Ovary (tissue), 7 donors: ENCODE measurements at regions not wholly inside any gene's neighbourhood (a gene's known extent, or its start where the extent isn't known, plus 50 kb on each side); places are given as distances from the start of the nearest gene placed in this dataset.

Experiments
- DNase-seq, 5 donors: peaks; one replicate each; pipeline ENCODE4 v3.0.0-alpha.2; 2019 to 2020
- H3K27ac ChIP-seq, 2 donors: fragments of 200-600 bp; one replicate each; pipeline versions ENCODE4 v1.5.1 to v1.8.0; 2019 to 2022
- H3K27me3 ChIP-seq: fragments of 200-600 bp; one replicate; pipeline ENCODE4 v1.8.0; 2022
- H3K36me3 ChIP-seq: fragments of 200-600 bp; sonication (generic); one replicate; pipeline ENCODE4 v1.5.1; 2019
- H3K4me1 ChIP-seq: one replicate; pipeline ENCODE4 v1.8.1; 2013; ENCODE audit warnings: mild to moderate bottlenecking, moderate library complexity; ENCODE audit not compliant: insufficient read depth
- H3K4me3 ChIP-seq: fragments of 200-600 bp; sonication (generic); one replicate; pipeline ENCODE4 v1.5.1; 2017
- H3K9me3 ChIP-seq, 2 donors: fragments of 200-600 bp in 1 of 2; sonication (generic) in 1 of 2; one replicate each; pipeline versions ENCODE4 v1.5.1 to v1.8.1; 2013 to 2019; ENCODE audit warnings: mild to moderate bottlenecking in 1 of 2, moderate library complexity in 1 of 2
- EP300 ChIP-seq: sonication (generic); formaldehyde crosslinking; IDR thresholded peaks from one replicate; pipeline ENCODE4 v1.6.1; 2017; ENCODE audit warnings: antibody characterized with exemption
- POLR2A ChIP-seq: fragments of 450-650 bp; IDR thresholded peaks from one replicate; pipeline ENCODE4 v1.6.1; 2017; ENCODE audit warnings: antibody characterized with exemption, mild to moderate bottlenecking, moderate library complexity
- WGBS, 3 donors: extraction: QIAGEN DNeasy Blood & Tissue Kit in 1 of 3; methylation state at CpG; one replicate each; pipeline versions ENCODE4 v1.1.5 to v1.1.7; 2013 to 2017; 5-methylcytosine and 5-hydroxymethylcytosine counted together
- intact Hi-C, 4 donors: fragments of 100-400 bp; cut with DNase I; formaldehyde crosslinking; loops; one replicate each; pipeline versions ENCODE4 v1.11.0 to v1.15.1; 2022 to 2023
- TF ChIP-seq, protein P1 (sequence below), 3 donors: fragments of 450-650 bp in 2 of 3; fragments of 200-600 bp in 1 of 3; IDR thresholded peaks; one replicate each; pipeline versions ENCODE4 v1.5.1 to v1.8.0; 2016 to 2022; ENCODE audit warnings: antibody characterized with exemption in 3 of 3, mild to moderate bottlenecking in 1 of 3
- donor health status: DM: no; HTN: no; CAD: no; lungs with moderate emphysema.
- donor health status: DM: no; HTN: no; CAD: no.
- donor health status: Bipolar disorder and iron deficiency.
- donor health status: DM: no; HTN: no; CAD: no.
- donor health status: DM: yes; HTN: yes; CAD: no.

DNA sequence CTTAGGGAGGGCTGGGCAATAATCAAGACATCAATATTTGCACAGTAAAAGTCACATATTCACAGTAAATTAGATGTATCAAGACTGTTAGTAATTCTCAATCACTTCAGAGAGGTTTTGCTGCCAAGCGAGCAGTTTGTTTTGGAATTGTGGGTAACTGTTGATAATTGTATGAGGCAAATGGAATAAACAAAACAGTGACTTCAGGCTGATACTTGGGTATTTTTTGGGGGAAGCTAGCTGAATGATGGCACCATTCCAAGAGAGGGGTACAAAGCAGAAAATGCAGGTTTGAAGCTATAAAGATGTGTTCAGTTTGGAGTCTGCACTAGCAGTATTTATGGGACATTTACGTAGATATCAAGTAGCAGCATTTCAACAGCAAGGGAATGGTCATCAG lies 232.8 kb upstream of the ATP2B1 start:
- H3K4me1 ChIP-seq: peaks cover 2% of the 10 kb centered on the region
- DNase-seq: no peak
- H3K27me3 ChIP-seq: no peaks in the 10 kb centered on the region
- TF ChIP-seq EP300 (no peak), POLR2A (no peak)
- TF ChIP-seq, protein P1, sequence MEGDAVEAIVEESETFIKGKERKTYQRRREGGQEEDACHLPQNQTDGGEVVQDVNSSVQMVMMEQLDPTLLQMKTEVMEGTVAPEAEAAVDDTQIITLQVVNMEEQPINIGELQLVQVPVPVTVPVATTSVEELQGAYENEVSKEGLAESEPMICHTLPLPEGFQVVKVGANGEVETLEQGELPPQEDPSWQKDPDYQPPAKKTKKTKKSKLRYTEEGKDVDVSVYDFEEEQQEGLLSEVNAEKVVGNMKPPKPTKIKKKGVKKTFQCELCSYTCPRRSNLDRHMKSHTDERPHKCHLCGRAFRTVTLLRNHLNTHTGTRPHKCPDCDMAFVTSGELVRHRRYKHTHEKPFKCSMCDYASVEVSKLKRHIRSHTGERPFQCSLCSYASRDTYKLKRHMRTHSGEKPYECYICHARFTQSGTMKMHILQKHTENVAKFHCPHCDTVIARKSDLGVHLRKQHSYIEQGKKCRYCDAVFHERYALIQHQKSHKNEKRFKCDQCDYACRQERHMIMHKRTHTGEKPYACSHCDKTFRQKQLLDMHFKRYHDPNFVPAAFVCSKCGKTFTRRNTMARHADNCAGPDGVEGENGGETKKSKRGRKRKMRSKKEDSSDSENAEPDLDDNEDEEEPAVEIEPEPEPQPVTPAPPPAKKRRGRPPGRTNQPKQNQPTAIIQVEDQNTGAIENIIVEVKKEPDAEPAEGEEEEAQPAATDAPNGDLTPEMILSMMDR (IDR thresholded peaks at IDR 0.05): no peak
- 22 to 49% (median 32%) methylated on average over 2 of the region's 2 CpGs for WGBS, 3 donors
- intact Hi-C loops: loop anchor here in 1 of 4 donors (10.0 kb wide), 1 partner anchor 237 kb away; the partner anchor contains the start of gene ATP2B1
- H3K36me3 ChIP-seq: no peaks in the 10 kb centered on the region
- H3K4me3 ChIP-seq: no peak overlapping the region
- H3K9me3 ChIP-seq: no peaks in the 10 kb centered on the region
- no peak overlapping the region for H3K27ac ChIP-seq

DNA sequence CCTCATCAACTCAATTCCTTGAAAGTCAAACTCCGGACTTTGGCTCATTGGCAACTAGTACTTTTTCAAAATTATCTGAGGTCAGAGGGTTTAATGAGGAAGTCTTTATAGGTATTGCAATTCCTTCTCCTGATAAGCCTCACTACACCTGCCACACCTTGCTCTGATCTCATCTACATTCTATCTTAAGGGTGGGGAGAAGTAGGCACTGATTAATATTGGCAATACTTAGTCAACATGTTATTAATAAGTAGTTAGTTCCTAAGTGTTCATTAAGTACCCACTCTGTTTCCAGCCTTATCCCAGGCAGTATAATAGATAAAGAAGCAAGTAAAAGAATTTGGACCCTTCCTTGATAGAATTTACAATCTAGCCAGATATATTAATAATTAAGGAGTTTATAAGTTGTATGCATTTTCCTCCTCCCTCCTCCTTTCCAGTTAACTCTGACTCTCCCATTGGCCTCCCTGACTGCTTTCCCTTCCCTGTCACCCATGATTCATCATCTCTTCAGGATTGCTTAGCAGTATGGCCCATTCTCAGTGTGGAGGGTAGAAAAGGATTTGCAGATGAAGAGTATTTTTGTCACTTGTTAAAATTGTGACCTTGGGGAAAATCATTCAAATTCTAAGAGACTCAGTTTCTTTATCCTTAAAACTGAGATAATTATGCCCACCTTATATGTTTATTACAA lies 231.0 kb upstream of the ATP2B1 start:
- DNase-seq: no peak
- Histone ChIP-seq H3K27me3 (no peaks in the 10 kb centered on the region), H3K4me1 (peaks cover 2% of the 10 kb centered on the region), H3K36me3 (no peaks in the 10 kb centered on the region), H3K4me3 (no peak overlapping the region), H3K27ac (no peak overlapping the region), H3K9me3 (no peaks in the 10 kb centered on the region)
- WGBS, 3 donors: 96 to 100% (median 100%) methylated on average over 1 of the region's 1 CpG
- intact Hi-C loops: loop anchor here in 1 of 4 donors (10.0 kb wide), 1 partner anchor 235 kb away; the partner anchor contains the start of gene ATP2B1
- TF ChIP-seq, protein P1 (IDR thresholded peaks at IDR 0.05): no peak
- TF ChIP-seq POLR2A (no peak), EP300 (no peak)

DNA sequence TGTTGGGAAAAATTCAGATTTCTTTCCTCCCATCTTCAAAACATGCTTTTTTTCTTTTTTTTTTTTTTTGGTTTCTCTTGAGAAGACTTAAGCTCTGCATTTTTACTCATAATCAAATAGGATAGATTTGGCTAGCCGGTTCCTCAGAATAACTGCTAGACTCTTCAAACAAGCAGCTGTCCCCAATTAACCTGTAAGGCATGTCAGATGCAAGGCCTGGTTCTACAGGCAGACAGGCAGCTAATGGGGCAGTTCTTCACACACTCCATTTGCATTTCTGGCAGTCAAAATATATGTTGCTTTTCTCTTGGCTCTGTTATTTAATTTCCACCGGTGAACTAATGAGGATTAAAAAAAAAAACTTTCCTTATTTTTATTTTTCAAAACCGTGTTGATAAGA lies 228.0 kb upstream of the ATP2B1 start:
- no peak overlapping the region for H3K27ac ChIP-seq
- 13 to 14% (median 14%) methylated on average over 3 of the region's 3 CpGs for WGBS, 3 donors

DNA sequence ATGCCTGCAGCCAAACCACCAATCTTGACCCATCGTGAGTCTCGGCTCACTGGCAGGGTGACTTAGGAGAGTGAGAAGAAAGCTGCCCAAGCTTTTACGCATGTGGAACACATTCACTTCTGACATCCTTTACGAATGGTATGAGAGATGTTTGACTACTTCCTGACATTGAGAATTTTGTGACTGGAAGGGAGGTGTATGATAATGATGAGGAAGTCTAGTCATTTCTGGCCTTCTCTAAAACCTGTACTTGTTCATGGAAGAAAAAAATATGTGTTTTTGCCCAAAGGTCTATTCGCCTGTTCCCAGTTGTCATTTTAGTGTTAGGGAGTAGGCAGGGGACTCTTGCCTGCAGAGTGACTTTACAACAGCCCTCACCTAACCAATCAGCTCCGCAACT lies 227.2 kb upstream of the ATP2B1 start:
- no peak overlapping the region for H3K27ac ChIP-seq
- no peaks in the 10 kb centered on the region for H3K9me3 ChIP-seq
- 74 to 92% (median 79%) methylated on average over 6 of the region's 6 CpGs for WGBS, 3 donors
- H3K36me3 ChIP-seq: no peaks in the 10 kb centered on the region
- peaks cover 1% of the 10 kb centered on the region for H3K4me1 ChIP-seq
- intact Hi-C loops: no loop called here
- no peaks in the 10 kb centered on the region for H3K27me3 ChIP-seq
- no peak overlapping the region for H3K4me3 ChIP-seq
- TF ChIP-seq EP300 (no peak), POLR2A (no peak)
- TF ChIP-seq, protein P1 (IDR thresholded peaks at IDR 0.05): no peak
- DNase-seq: no peak

More for the DNA sequence above, 228.0 kb upstream of the ATP2B1 start:
- no peak for DNase-seq
- Histone ChIP-seq H3K27me3 (no peaks in the 10 kb centered on the region), H3K4me1 (peaks cover 2% of the 10 kb centered on the region), H3K4me3 (no peak overlapping the region), H3K36me3 (no peaks in the 10 kb centered on the region), H3K9me3 (no peaks in the 10 kb centered on the region)
- no peak for TF ChIP-seq POLR2A
- TF ChIP-seq, protein P1 (IDR thresholded peaks at IDR 0.05): no peak
- no peak for TF ChIP-seq EP300
- intact Hi-C loops: no loop called here
